Erythroblast (primary cell): ENCODE measurements at regions not wholly inside any gene's neighbourhood (a gene's known extent, or its start where the extent isn't known, plus 50 kb on each side); places are given as distances from the start of the nearest gene placed in this dataset.

Source experiments
- GATA1 ChIP-seq: IDR thresholded peaks from 2 replicates; pipeline ENCODE4 v1.6.1; 2011; ENCODE audit warnings: low read depth, mild to moderate bottlenecking, control low read depth, low read length, moderate library complexity
- POLR2A ChIP-seq: IDR thresholded peaks from 2 replicates; pipeline ENCODE4 v1.6.1; 2011; ENCODE audit warnings: mild to moderate bottlenecking, low read length

DNA sequence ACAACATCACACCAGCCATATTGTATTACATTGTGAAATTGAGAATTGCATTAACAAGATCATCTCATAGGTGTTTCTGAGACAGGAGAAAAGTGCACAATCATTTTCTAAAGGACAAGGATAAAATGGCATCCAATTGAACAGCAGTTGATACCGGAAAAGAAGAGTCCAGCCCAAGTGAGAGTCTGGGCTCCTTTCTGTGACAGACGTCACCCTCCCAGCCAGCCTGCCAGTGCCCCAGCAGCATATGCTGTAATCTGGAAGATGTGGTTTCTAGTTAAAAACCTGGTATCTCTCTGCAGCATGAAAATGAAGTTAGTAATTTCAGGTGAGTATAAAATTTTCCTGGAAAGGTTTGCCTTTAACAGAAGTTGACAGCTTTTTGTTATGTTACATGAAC lies 1531.7 kb upstream of the PIK3C3 start:
- TF ChIP-seq POLR2A = no peak
- TF ChIP-seq GATA1 = no peak
